Thyroid gland (tissue), 4 donors: ENCODE measurements at regions not wholly inside any gene's neighbourhood (a gene's known extent, or its start where the extent isn't known, plus 50 kb on each side); places are given as distances from the start of the nearest gene placed in this dataset.

Source experiments
- DNase-seq, 2 donors: peaks; one replicate each; pipeline ENCODE4 v3.0.0-alpha.2; 2019
- H3K27ac ChIP-seq, 3 donors: fragments of 200-600 bp; sonication (generic); 1 replicate in 2 of 3; 2 replicates in 1 of 3; pipeline ENCODE4 v1.5.1; 2016 to 2019; ENCODE audit warnings: mild to moderate bottlenecking in 1 of 3, moderate library complexity in 1 of 3
- H3K27me3 ChIP-seq: fragments of 200-600 bp; sonication (generic); one replicate; pipeline ENCODE4 v1.5.1; 2019
- H3K36me3 ChIP-seq, 2 donors: fragments of 200-600 bp; sonication (generic); one replicate each; pipeline ENCODE4 v1.5.1; 2016 to 2019
- H3K4me1 ChIP-seq, 2 donors: fragments of 200-600 bp; sonication (generic); one replicate each; pipeline ENCODE4 v1.5.1; 2017 to 2019
- H3K4me3 ChIP-seq, 3 donors: fragments of 200-600 bp; sonication (generic); replicated peaks in 1 of 3; 1 replicate in 2 of 3; 2 replicates in 1 of 3; pipeline ENCODE4 v1.5.1; 2016; ENCODE audit warnings: mild to moderate bottlenecking in 1 of 3
- H3K9me3 ChIP-seq: fragments of 200-600 bp; sonication (generic); one replicate; pipeline ENCODE4 v1.5.1; 2017
- POLR2A ChIP-seq, 2 donors: fragments of 450-650 bp; IDR thresholded peaks; one replicate each; pipeline ENCODE4 v1.6.1; 2017; ENCODE audit warnings: antibody characterized with exemption in 2 of 2, mild to moderate bottlenecking in 2 of 2, moderate library complexity in 1 of 2
- WGBS, 2 donors: methylation state at CpG; one replicate each; pipeline ENCODE4 v1.1.5; 2017; 5-methylcytosine and 5-hydroxymethylcytosine counted together
- intact Hi-C: fragments of 100-400 bp; cut with DNase I; formaldehyde crosslinking; loops from one replicate; pipeline ENCODE4 v1.15.1; 2023
- TF ChIP-seq, protein P1 (sequence below), 6 experiments: fragments of 200-600 bp in 3 of 6; fragments of 450-650 bp in 3 of 6; sonication (generic) in 3 of 6; IDR thresholded peaks; one replicate each; pipeline ENCODE4 v1.5.1; 2016 to 2019; ENCODE audit warnings: antibody characterized with exemption in 6 of 6, mild to moderate bottlenecking in 2 of 6, inconsistent platforms in 1 of 6, moderate library complexity in 1 of 6

DNA sequence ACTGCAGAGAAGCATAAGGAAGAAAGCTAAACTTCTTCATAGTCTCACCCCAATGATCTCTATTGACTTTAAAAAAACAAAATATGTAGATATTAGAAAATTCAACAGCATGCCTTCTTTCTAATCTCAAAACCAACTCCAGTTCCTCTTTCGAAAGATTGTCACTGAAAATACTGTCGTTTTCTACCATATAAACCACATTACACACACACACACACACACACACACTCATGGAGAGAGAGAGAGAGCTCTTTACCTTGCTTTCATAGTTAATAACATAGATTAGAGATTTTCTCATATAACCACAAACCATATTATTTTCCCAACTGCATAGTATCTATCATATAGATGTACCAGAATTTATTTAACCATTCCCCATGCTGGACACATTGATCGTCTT, 296.2 kb upstream of the MGMT start:
- H3K27ac ChIP-seq, result no peak overlapping the region
- intact Hi-C loops, result no loop called here
- no peaks in the 10 kb centered on the region for H3K27me3 ChIP-seq
- TF ChIP-seq POLR2A (IDR thresholded peaks at IDR 0.05), result no peak
- TF ChIP-seq, protein P1, sequence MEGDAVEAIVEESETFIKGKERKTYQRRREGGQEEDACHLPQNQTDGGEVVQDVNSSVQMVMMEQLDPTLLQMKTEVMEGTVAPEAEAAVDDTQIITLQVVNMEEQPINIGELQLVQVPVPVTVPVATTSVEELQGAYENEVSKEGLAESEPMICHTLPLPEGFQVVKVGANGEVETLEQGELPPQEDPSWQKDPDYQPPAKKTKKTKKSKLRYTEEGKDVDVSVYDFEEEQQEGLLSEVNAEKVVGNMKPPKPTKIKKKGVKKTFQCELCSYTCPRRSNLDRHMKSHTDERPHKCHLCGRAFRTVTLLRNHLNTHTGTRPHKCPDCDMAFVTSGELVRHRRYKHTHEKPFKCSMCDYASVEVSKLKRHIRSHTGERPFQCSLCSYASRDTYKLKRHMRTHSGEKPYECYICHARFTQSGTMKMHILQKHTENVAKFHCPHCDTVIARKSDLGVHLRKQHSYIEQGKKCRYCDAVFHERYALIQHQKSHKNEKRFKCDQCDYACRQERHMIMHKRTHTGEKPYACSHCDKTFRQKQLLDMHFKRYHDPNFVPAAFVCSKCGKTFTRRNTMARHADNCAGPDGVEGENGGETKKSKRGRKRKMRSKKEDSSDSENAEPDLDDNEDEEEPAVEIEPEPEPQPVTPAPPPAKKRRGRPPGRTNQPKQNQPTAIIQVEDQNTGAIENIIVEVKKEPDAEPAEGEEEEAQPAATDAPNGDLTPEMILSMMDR (IDR thresholded peaks at IDR 0.05), result no peak
- WGBS, 2 donors, result 83 to 86% methylated on average over 3 of the region's 3 CpGs
- DNase-seq, result no peak
- H3K4me1 ChIP-seq, result no peaks in the 10 kb centered on the region
- H3K4me3 ChIP-seq, result no peak overlapping the region
- no peaks in the 10 kb centered on the region for H3K36me3 ChIP-seq
- H3K9me3 ChIP-seq, result no peaks in the 10 kb centered on the region

DNA sequence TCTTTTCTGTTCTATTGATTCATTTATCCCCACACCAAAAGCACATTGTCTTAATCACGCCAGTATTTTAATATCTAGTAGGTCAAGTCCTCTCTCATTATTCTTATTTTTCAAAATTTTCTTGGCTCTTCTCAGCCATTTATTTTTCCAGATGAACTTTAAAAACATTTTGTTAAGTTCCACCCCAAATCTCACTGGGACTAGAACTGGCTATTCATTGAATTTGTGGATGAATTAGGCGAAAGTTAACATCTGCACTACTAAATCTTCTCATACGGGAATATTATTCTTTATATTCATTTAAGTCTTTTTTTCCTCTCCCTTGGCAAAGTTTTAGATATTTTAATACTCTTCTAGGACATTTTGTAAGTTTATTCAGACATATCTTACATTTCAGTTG, 295.2 kb upstream of the MGMT start:
- H3K4me1 ChIP-seq, result no peaks in the 10 kb centered on the region
- no peak overlapping the region for H3K27ac ChIP-seq
- intact Hi-C loops, result no loop called here
- H3K9me3 ChIP-seq, result no peaks in the 10 kb centered on the region
- H3K36me3 ChIP-seq, result no peaks in the 10 kb centered on the region
- no peak for DNase-seq
- 70 to 81% methylated on average over 3 of the region's 3 CpGs for WGBS, 2 donors
- H3K4me3 ChIP-seq, result no peak overlapping the region
- TF ChIP-seq, protein P1 (IDR thresholded peaks at IDR 0.05), result no peak
- no peak for TF ChIP-seq POLR2A (IDR thresholded peaks at IDR 0.05)
- no peaks in the 10 kb centered on the region for H3K27me3 ChIP-seq

DNA sequence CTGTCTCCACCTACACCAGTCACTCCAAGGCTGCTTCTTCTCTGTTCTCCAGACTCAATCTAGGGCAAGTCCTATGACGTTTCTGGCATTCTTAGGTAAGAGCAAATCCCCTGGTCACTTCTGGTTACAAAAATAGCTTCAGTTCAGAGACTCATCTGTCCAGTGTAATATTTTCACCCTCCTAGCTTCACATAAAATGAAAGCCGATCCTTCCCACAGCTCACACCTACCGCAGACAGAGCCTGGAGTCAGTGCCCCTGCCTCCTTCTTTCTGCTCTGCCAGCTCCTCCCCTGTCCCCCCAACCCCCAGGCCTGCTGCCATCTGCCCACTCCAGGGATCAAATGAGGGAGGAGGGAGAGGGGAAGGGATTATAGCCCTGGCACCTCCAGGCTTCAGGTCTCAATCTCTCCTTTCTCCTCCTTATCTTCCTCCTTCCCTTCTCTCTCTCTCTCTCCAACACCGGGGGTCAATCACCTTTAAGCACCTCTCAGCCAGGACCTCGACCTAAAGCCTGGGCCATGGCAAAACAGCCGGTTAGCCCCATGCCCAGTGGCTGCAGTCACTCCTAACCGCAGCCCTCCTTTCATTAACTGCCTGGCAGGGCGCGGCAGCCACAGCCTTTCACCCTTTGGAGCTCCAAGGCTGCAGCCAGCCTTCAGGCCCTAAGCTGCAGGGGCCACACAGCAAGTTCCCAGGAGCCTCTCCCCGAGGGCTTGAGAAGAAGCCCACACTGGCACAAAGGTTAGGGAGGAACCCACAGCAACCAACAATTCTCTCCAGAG, 292.6 kb upstream of the MGMT start:
- no peaks in the 10 kb centered on the region for H3K27me3 ChIP-seq
- no peak overlapping the region for H3K4me3 ChIP-seq
- intact Hi-C loops, result no loop called here
- WGBS, 2 donors, result 73% methylated on average over 10 of the region's 10 CpGs
- no peak overlapping the region for H3K27ac ChIP-seq
- no peak for DNase-seq
- H3K4me1 ChIP-seq, result no peaks in the 10 kb centered on the region
- no peak for TF ChIP-seq POLR2A (IDR thresholded peaks at IDR 0.05)
- TF ChIP-seq, protein P1 (IDR thresholded peaks at IDR 0.05), result no peak
- H3K36me3 ChIP-seq, result no peaks in the 10 kb centered on the region
- H3K9me3 ChIP-seq, result no peaks in the 10 kb centered on the region

DNA sequence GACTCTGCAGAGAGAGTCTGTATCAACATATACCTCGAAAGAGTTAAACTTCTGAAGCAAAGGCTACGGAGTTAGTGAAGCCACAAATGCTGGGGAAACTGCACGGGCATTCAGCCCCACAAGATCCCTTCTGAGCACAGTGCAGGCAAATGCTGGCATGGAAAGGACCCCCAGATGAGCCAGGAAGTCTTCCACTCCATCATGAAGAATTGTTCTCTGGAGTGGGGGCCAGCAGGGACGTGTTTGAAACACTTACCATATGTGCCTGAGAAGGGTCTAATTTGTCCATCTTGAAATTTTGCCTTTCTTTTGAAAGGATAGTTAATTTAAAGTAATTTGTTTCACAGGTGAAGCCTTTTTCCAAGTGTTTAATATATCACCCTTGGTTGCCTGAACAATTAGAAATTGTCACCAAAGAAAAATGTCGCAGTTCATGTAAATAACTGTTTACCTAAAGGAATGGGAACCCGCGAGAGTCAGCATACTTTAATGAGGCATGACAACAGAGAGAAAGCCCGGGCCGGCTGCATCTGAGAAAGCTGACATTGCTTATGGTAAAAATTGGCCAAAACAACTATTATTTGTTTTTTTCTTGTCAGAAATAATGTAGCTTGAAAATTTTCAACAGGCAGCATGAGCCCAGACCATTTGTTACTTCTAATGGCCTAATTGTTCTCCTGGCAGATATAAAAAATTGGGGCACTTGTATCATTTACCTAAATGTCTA, 287.6 kb upstream of the MGMT start:
- DNase-seq, result no peak
- Histone ChIP-seq H3K36me3 (no peaks in the 10 kb centered on the region), H3K4me3 (no peak overlapping the region), H3K27ac (no peak overlapping the region), H3K9me3 (no peaks in the 10 kb centered on the region), H3K4me1 (no peaks in the 10 kb centered on the region), H3K27me3 (no peaks in the 10 kb centered on the region)
- intact Hi-C loops, result no loop called here
- 62 to 71% methylated on average over 9 of the region's 9 CpGs for WGBS, 2 donors
- TF ChIP-seq, protein P1 (IDR thresholded peaks at IDR 0.05), result no peak
- no peak for TF ChIP-seq POLR2A (IDR thresholded peaks at IDR 0.05)
